ENCODE measurements at regions not wholly inside any gene's neighbourhood (a gene's known extent, or its start where the extent isn't known, plus 50 kb on each side); places are given as distances from the start of the nearest gene placed in this dataset.

GRCh38 chr13:73599232-73600128 lies 534.7 kb downstream of the KLF12 start:
- in situ Hi-C loops (cut with MboI; ENCODE audit: low sequenced_read_pairs): no loop called here

GRCh38 chr13:73598020-73598712 lies 536.0 kb downstream of the KLF12 start:
- in situ Hi-C loops (cut with MboI; ENCODE audit: low sequenced_read_pairs): no loop called here

GRCh38 chr13:73596382-73596781 lies 537.6 kb downstream of the KLF5 start:
- in situ Hi-C loops (cut with MboI; ENCODE audit: low sequenced_read_pairs): no loop called here

GRCh38 chr13:73593199-73593765 lies 534.5 kb downstream of the KLF5 start:
- in situ Hi-C loops (cut with MboI; ENCODE audit: low sequenced_read_pairs): no loop called here

GRCh38 chr13:73591861-73592260 lies 533.1 kb downstream of the KLF5 start:
- in situ Hi-C loops (cut with MboI; ENCODE audit: low sequenced_read_pairs): no loop called here

- in situ Hi-C loops (cut with MboI; ENCODE audit: low sequenced_read_pairs): no loop called here
Measured at GRCh38 chr13:73590795-73591194, 532.0 kb downstream of the KLF5 start.

GRCh38 chr13:73585236-73585635 lies 526.4 kb downstream of the KLF5 start:
- in situ Hi-C loops (cut with MboI; ENCODE audit: low sequenced_read_pairs): no loop called here

- in situ Hi-C loops (cut with MboI; ENCODE audit: low sequenced_read_pairs): no loop called here
Measured at GRCh38 chr13:73583331-73583730, 524.5 kb downstream of the KLF5 start.

- in situ Hi-C loops (cut with MboI; ENCODE audit: low sequenced_read_pairs): no loop called here
Measured at GRCh38 chr13:73580513-73581267, 521.9 kb downstream of the KLF5 start.

- in situ Hi-C loops (cut with MboI; ENCODE audit: low sequenced_read_pairs): no loop called here
Measured at GRCh38 chr13:73579574-73580274, 520.9 kb downstream of the KLF5 start.

- in situ Hi-C loops (cut with MboI; ENCODE audit: low sequenced_read_pairs): no loop called here
Measured at GRCh38 chr13:73578251-73578875, 519.6 kb downstream of the KLF5 start.

GRCh38 chr13:73576291-73576690 lies 517.5 kb downstream of the KLF5 start:
- in situ Hi-C loops (cut with MboI; ENCODE audit: low sequenced_read_pairs): no loop called here

GRCh38 chr13:73572824-73573223 lies 514.0 kb downstream of the KLF5 start:
- in situ Hi-C loops (cut with MboI; ENCODE audit: low sequenced_read_pairs): no loop called here

- in situ Hi-C loops (cut with MboI; ENCODE audit: low sequenced_read_pairs): no loop called here
Measured at GRCh38 chr13:73571376-73571775, 512.6 kb downstream of the KLF5 start.

GRCh38 chr13:73556902-73557301 lies 498.1 kb downstream of the KLF5 start:
- in situ Hi-C loops (cut with MboI; ENCODE audit: low sequenced_read_pairs): no loop called here

GRCh38 chr13:73556128-73556527 lies 497.3 kb downstream of the KLF5 start:
- in situ Hi-C loops (cut with MboI; ENCODE audit: low sequenced_read_pairs): no loop called here

GRCh38 chr13:73551736-73552135 lies 492.9 kb downstream of the KLF5 start:
- in situ Hi-C loops (cut with MboI; ENCODE audit: low sequenced_read_pairs): no loop called here

- in situ Hi-C loops (cut with MboI; ENCODE audit: low sequenced_read_pairs): no loop called here
Measured at GRCh38 chr13:73549717-73550116, 490.9 kb downstream of the KLF5 start.

- in situ Hi-C loops (cut with MboI; ENCODE audit: low sequenced_read_pairs): no loop called here
Measured at GRCh38 chr13:73548449-73548848, 489.6 kb downstream of the KLF5 start.

- in situ Hi-C loops (cut with MboI; ENCODE audit: low sequenced_read_pairs): no loop called here
Measured at GRCh38 chr13:73547239-73547638, 488.4 kb downstream of the KLF5 start.

All from HL-60/S4 (cell line).